Liver (tissue), 3 donors: ENCODE measurements at regions not wholly inside any gene's neighbourhood (a gene's known extent, or its start where the extent isn't known, plus 50 kb on each side); places are given as distances from the start of the nearest gene placed in this dataset.
"Not testable (repeated sequence)": the region's sequence is repeated elsewhere in the genome, so short reads cannot be mapped to it uniquely, and the experiment has no call there.

Experiments
- ATF3 ChIP-seq: IDR thresholded peaks from 2 replicates; pipeline ENCODE4 v1.6.1; 2016; ENCODE audit warnings: antibody characterized with exemption
- CTCF ChIP-seq: fragments of 150-350 bp; IDR thresholded peaks from 2 replicates; pipeline ENCODE4 v1.5.1; 2017; ENCODE audit warnings: improper control_type of control experiment, low read depth, low read length; ENCODE audit not compliant: missing input control
- GABPA ChIP-seq, 2 donors: IDR thresholded peaks in 1 of 2; conservative IDR thresholded peaks in 1 of 2; 2 replicates each; pipeline ENCODE4 v1.6.1; 2016; ENCODE audit warnings: antibody characterized with exemption in 2 of 2, mild to moderate bottlenecking in 1 of 2, moderate library complexity in 1 of 2
- RXRA ChIP-seq, 2 donors: IDR thresholded peaks; 2 replicates each; pipeline ENCODE4 v1.6.1; 2017 to 2018; ENCODE audit warnings: antibody characterized with exemption in 2 of 2, mild to moderate bottlenecking in 1 of 2
- SP1 ChIP-seq: IDR thresholded peaks from 2 replicates; pipeline ENCODE4 v1.6.1; 2018; ENCODE audit warnings: antibody characterized with exemption, mild to moderate bottlenecking
- donor health status: healthy.
- donor health status: healthy.

DNA sequence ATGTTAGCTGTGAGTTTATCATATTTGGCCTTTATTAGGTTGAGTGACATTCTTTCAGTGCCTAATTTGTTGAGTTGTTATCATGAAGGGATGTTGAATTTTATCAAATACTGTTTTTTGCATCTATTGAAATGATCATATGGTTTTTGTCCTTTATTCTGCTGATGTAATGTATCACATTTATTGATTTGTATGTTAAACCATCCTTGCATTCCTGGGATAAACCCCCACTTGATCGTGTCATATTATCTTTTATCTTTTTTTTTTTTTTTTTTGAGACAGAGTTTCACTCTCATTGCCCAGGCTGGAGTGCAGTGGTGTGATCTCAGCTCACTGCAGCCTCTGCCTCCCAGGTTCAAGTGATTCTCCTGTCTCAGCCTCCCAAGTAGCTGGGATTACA lies 51.9 kb upstream of the MFGE8 start:
- TF ChIP-seq RXRA (IDR thresholded peaks at IDR 0.05); CTCF; ATF3; SP1; GABPA (IDR thresholded peaks at IDR 0.05 in 1 of 2, conservative IDR thresholded peaks at IDR 0.05 in 1 of 2): not testable (repeated sequence)
